ENCODE measurements at regions not wholly inside any gene's neighbourhood (a gene's known extent, or its start where the extent isn't known, plus 50 kb on each side); places are given as distances from the start of the nearest gene placed in this dataset.

- TF ChIP-seq POLR2A (IDR thresholded peaks at IDR 0.05) (no peak), CTCF (IDR thresholded peaks at IDR 0.05) (no peak)
These were observed 332.8 kb upstream of the MTNR1B start for GRCh38 chr11:92636543-92637188.

Measured in esophagus squamous epithelium (tissue), 4 donors.